NCI-H2029 (cell line): ENCODE measurements at regions not wholly inside any gene's neighbourhood (a gene's known extent, or its start where the extent isn't known, plus 50 kb on each side); places are given as distances from the start of the nearest gene placed in this dataset.

Experiments
- DNase-seq: peaks from one replicate; lab custom pipeline; 2025; lab: John Stamatoyannopoulos, UW

GRCh38 chr12:13503094-13503835, 306.7 kb downstream of the EMP1 start:
- DNase-seq, result no peak

- DNase-seq, result no peak
Observed at GRCh38 chr12:13499008-13499407, 302.5 kb downstream of the EMP1 start.

- no peak for DNase-seq
Observed at GRCh38 chr12:13496111-13496510, 299.6 kb downstream of the EMP1 start.

- DNase-seq, result no peak
Observed at GRCh38 chr12:13489246-13489645, 292.7 kb downstream of the EMP1 start.

DNA sequence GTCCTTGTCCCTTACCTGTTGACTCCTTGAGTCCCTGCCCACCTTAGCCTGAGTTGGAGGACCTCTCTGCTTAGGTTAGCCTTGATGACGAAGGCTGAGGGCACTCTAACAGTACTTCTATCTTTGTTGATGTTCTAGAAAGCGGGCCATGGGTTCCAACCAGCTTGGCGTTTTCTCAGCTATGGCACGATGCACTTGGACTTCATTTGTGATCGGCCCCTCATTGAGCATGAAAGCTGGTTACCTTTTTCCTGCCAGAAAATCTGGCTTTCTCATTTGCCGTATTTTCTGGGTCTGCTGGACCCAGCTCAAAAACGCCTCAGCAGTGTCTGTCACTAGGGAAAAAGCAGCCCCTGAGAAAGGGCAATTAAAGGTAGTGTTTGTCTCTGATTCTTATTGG, 290.8 kb downstream of the EMP1 start:
- DNase-seq, result no peak

DNA sequence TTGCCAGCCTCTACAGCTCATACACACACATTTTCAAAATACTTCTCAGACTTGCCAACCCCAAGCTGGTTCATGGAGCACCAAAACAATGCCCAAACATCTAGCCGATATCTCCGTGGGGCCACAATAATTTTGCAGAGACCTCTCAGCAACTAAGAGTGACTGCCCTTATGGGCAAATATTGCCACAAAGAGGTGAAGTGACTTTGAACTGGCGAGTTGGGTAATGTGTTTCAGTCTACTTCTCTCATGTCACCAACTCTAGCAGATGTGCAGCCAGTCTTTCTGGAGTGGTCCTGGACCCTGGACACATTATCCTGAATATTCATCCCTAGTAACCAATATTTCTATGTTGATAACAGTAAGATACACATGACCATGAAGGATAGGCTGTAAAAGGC, 290.3 kb downstream of the EMP1 start:
- DNase-seq, result no peak

DNA sequence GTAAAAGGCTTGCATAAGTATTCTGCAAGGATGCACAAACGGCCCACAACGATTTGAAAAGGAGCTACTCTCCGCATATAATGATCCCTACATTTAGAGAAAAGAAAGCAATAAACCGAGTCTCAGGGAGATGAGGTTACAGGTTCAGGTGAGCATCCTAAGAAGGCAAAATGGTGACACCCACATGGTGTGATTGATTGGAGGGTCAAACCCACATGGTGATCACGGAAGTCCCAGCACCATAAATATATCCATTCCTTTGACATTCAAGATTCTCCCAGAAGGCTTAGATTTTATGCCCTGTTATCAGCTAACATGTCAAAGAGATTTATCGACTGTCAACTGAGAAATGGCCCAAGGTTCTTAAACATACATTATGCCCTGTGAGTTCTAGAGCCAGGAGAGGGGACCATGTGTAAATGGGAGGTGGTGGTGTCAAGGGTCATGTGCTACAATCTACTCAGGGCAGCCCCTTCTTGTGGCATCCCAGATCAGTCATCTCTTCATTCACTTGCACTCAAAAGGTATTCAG, 282.2 kb downstream of the EMP1 start:
- DNase-seq, result no peak

GRCh38 chr12:13474381-13474780, 277.9 kb downstream of the EMP1 start:
- DNase-seq, result no peak

- DNase-seq, result no peak
Observed at GRCh38 chr12:13472690-13473089, 276.2 kb downstream of the EMP1 start.

GRCh38 chr12:13471471-13471870, 274.9 kb downstream of the EMP1 start:
- no peak for DNase-seq

DNA sequence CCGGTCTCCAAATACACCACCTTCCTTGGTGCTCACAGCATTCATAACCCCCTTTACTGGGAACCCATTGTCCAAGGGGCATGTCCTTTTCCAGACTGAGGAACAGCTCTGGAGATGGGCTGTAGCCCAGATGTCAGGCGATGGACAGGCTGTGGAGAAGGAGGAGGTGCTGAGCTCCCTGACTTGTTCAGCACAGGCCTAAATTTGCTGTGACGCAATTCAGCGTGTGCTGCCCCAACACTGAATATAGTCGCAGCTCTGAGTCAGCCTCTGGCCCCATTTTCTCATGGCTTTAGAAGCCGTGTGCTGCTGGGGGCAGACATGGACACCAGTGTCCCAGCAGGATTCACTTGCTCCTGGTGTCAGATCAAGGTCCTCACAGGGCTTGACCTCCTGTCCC, 269.1 kb downstream of the EMP1 start:
- DNase-seq, result no peak

DNA sequence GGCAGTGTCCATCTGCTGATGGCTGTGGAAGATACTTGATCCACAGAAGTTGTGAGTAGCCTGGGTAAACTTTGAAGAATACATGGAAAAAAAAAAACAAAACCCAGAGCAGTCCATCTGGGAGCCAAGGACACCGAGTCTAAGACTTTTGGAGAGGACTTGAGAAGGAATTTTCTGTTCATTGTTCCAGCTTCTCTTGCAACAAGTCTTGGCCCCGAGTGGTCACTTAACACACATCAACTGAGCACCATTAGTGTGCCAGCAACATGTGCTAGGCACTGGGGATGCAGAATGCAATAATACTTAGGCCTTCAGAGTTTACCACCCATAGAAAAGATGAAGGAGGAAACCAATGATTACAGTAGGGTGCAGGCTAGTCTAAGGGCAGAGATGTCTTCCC, 266.7 kb downstream of the EMP1 start:
- no peak for DNase-seq

DNA sequence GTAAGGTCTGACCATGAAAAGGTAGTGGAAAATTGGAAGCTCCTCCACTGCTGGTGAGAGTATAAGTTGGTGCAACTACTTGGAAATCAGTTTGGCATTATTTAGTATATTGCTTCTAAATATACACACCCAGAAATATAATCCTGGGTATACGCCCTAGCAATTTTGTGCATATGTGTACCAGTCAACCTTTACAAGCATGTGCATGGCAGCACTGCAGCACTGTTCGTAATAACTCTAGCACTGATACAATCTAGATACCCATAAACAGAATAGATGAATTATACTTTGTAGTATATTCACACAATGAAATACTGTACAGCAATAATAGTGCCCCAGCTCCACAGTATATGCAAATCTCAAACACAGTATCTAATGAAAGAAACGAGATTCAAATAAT, 265.9 kb downstream of the EMP1 start:
- DNase-seq, result no peak

- no peak for DNase-seq
Observed at GRCh38 chr12:13455778-13456144, 259.2 kb downstream of the EMP1 start.

GRCh38 chr12:13454991-13455777, 258.7 kb downstream of the EMP1 start:
- DNase-seq, result peak; percentile 16

DNA sequence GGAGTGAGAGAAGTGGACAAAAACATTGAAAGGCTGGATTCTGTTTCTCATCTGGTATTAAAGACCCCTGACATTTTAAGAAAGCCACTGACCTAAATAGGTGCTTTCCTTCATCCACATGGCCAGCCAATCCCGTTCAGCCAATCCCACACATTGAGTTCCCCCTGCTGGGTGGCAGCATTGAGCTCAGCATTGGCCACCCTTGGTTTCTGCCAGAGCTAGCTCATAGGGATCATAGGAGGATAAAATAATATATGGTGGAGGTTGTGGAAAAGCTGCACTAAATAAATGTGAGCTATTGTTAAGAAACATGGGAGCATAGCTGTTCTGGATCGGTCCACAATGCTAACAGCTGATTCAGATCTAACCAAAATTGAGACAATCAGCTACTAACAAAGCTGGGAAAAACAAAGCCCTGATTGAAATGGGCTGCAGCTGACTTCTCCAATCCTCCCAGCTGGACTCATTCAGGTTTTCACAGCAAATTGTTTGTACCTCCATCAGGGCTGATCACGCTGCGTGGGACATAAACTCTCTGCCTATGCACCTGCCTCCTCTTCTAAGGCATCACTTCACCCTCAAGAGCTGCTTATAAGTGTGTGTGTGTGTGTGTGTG, 256.5 kb downstream of the EMP1 start:
- DNase-seq, result no peak

GRCh38 chr12:13451776-13452175, 255.2 kb downstream of the EMP1 start:
- no peak for DNase-seq

GRCh38 chr12:13450231-13451080, 253.9 kb downstream of the EMP1 start:
- DNase-seq, result no peak

- DNase-seq, result no peak
Observed at GRCh38 chr12:13444076-13444475, 247.6 kb downstream of the EMP1 start.

DNA sequence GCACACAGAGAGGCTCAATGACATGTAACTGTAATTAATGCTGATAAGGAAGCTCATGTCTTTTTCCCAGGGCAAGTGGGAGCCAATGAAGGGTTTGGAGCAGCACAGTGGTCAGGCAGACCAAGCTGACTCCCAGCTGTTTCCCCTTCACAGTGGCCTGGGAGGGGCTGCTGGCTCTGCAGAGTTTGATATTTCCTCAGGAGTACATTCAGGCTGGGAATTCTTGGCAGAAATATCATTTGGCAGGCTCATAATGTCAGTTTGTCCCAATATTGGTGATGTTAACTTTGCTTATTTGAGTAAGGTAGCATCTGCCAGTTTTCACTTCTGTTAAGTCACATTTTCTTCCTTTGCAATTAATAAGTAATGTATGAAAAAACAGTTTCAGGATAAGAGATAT, 247.0 kb downstream of the EMP1 start:
- DNase-seq, result no peak

DNA sequence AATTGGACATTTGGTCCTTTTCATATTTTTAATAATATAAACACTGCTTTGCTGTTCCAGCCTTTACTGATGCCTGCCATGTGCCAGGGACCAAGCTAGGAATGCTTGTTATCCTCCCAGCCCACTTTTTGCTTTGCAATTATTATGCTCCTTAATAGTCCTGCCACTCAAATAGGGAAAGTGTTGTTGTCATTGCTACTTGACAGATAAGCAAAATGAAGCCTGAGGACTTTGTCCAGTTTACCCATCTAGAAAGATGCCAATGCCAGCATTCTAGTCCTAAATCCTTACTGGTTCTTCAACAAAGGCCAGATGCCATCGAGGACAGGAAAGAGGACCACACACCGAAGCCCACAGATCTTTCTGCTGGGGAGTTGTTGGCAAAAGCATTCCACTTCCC, 246.5 kb downstream of the EMP1 start:
- DNase-seq, result no peak

DNA sequence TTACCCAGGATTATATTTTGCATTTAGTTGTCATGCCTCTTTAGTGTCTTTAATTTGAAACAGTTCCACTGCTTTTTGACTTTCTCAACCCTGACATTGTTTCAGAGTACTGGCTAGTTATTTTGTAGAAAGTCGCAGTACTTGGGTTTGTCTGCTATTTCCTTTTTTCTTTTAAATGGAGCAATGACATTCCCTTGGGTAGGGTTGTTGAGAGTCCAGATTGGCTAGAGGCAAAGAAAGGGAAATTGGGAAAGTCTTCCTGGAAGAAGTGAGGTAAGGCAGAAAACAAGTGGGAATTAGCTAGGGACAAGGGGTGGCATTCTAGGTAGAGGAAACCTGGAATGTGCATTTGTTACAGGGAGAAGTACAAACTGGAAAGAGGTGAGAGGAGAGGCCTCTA, 245.9 kb downstream of the EMP1 start:
- no peak for DNase-seq
